ENCODE measurements at regions not wholly inside any gene's neighbourhood (a gene's known extent, or its start where the extent isn't known, plus 50 kb on each side); places are given as distances from the start of the nearest gene placed in this dataset.

DNA sequence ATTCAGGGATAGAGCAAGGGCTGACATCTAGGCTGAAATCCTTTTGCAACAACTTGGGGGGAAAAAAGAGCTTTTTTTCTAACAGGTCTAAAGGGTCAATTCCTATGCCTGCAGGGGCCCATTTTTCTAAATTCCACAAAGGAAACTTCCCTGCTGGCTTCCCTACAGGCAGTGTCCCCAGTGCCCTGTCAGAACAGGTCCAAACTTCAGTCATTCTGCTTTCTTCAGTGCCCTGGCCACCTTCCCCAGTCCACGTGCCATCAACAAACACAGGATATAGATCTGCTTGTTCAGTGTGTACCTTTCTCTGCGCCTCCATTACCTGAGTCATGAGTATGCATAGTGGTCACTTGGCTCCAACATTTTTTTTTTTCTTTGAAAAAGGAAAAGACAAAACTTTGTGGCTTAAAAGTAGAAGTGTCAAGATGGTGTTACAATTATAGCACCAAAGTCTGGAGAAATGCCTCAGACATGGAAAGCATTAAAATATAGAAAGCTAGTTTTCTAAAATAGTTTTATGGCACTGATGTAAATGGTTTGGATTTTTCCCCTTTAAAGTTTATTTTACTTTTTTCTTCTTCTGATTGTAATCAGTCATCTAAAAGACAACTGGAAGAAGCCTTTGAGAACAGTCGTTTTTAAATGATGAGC is 84.0 kb upstream of the JADE1 start:
- H3K4me3 ChIP-seq (ENCODE audit: low read length), result no peak overlapping the region
- no peak for DNase-seq (ENCODE audit: low read depth)
- TF ChIP-seq, protein P1, sequence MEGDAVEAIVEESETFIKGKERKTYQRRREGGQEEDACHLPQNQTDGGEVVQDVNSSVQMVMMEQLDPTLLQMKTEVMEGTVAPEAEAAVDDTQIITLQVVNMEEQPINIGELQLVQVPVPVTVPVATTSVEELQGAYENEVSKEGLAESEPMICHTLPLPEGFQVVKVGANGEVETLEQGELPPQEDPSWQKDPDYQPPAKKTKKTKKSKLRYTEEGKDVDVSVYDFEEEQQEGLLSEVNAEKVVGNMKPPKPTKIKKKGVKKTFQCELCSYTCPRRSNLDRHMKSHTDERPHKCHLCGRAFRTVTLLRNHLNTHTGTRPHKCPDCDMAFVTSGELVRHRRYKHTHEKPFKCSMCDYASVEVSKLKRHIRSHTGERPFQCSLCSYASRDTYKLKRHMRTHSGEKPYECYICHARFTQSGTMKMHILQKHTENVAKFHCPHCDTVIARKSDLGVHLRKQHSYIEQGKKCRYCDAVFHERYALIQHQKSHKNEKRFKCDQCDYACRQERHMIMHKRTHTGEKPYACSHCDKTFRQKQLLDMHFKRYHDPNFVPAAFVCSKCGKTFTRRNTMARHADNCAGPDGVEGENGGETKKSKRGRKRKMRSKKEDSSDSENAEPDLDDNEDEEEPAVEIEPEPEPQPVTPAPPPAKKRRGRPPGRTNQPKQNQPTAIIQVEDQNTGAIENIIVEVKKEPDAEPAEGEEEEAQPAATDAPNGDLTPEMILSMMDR (conservative IDR thresholded peaks at IDR 0.05; ENCODE audit: low read length), result no peak

DNA sequence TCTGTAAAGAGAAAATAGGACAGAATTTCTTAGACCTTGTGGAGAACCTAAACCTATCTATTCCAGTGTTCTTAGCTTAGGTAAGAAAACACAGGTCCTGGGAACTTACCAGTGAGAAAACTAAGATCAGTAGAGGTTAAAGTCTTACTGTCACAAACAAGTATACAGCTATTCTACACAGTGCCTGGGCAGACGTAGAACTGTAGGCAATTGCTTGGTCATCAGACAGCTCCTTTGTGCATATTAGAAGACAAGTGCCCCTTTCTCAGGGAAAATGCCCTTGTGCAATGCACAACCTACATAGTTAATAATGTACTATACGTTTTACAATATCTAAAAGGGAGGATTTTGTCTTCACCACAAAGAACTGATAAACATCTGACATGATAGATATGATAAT is 86.6 kb upstream of the JADE1 start:
- TF ChIP-seq, protein P1 (conservative IDR thresholded peaks at IDR 0.05; ENCODE audit: low read length), result no peak
- no peak for DNase-seq (ENCODE audit: low read depth)
- no peak overlapping the region for H3K4me3 ChIP-seq (ENCODE audit: low read length)

DNA sequence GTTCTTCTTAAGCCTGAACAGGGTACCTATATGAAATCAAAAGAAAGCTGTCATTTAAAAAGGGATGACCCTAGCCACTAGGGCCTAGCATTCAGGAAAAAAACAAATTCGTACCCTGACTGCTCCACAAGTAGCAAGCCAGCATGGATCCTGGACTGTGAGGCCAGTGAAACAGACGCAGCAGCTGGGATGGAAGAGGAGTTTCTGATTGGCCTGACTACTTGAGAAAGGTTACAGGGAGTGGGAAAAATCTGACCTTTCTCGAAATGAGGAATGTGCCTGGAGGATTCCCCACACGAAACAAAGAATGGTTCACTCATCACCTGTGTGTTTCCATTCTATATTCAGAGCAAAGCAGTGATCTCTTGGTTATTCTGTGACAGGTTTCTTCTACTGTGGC is 87.6 kb upstream of the JADE1 start:
- H3K4me3 ChIP-seq (ENCODE audit: low read length), result no peak overlapping the region
- DNase-seq (ENCODE audit: low read depth), result no peak
- TF ChIP-seq, protein P1 (conservative IDR thresholded peaks at IDR 0.05; ENCODE audit: low read length), result no peak

DNA sequence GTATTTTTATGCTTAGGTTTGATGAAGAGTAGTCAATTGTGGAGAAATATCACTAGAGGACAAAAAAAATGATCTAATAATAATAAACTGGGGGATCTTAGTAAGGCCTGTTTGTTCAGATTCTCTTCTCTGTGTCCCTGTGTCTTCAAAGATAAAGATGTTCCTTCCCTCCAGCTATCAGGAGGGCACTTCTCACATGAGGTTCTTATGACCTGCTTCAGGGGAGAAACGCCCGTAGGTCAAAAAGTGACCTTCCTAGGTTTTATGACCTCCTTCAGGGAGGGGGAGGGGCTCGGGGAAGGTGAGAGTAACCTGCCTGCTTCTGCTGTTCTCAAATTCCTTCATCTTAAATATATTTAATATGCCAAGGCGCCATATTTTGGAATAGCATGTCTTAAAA is 89.2 kb upstream of the JADE1 start:
- no peak overlapping the region for H3K4me3 ChIP-seq (ENCODE audit: low read length)
- TF ChIP-seq, protein P1 (conservative IDR thresholded peaks at IDR 0.05; ENCODE audit: low read length), result no peak
- DNase-seq (ENCODE audit: low read depth), result no peak

DNA sequence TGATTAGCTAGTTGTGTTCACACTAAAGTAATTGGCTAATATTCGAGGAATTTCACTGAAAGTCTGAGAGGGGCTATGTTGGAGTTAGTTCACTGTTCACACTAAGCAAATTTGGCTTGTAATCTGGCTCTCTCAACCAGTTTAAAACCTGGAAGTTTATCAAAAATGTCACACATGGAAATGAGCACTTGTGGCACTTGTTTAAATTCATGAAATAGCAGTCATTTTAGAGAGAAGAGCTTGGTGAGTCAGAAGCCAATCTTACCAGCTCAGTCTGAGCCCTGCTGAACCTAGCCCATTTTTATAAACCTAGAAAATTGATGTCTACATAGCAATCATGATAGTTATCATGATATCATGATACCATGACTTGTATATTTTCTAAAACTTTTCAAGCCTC is 90.7 kb upstream of the JADE1 start:
- no peak overlapping the region for H3K4me3 ChIP-seq (ENCODE audit: low read length)
- peak; percentile 94 for DNase-seq (ENCODE audit: low read depth)
- TF ChIP-seq, protein P1 (conservative IDR thresholded peaks at IDR 0.05; ENCODE audit: low read length), result no peak

DNA sequence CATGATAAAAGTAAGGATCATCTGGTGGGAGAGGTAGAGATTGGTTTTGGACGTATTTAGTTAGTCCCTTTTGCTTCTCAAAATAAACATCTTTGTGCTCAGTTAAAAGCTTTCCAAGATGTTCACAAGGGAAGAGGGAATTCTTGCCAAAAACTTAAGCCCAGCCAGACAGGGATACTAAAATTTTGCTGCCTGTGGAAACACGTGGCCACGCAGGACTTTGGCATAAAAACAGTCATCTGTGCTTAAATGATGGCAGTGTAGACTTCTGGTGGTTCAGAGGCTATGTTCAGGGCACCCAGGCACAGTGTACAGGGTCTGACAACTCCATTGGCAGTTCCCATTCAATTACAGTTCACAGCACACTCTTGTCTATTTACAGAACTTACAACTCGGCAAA is 93.2 kb upstream of the JADE1 start:
- H3K4me3 ChIP-seq (ENCODE audit: low read length), result no peak overlapping the region
- TF ChIP-seq, protein P1 (conservative IDR thresholded peaks at IDR 0.05; ENCODE audit: low read length), result no peak
- peak; percentile 53 for DNase-seq (ENCODE audit: low read depth)

DNA sequence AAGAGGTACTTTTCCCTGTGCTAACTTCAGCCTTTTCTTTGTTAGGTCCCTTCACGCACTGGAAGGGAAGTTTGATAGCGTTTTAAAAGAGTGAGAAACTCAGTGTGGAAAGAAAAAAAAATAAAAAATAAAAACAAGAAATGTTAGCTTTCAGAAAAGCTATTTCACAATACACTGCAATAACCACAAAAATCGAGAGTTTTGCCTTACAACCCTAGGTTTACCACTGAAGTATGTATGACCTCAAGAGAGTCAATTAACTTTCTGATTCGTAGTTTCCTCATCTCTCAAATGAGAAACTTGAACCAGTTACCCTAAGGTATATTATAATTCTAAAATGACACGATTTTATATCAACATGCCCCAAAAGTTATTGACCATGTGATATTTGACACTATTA is 93.9 kb upstream of the JADE1 start:
- TF ChIP-seq, protein P1 (conservative IDR thresholded peaks at IDR 0.05; ENCODE audit: low read length), result no peak
- no peak overlapping the region for H3K4me3 ChIP-seq (ENCODE audit: low read length)
- DNase-seq (ENCODE audit: low read depth), result peak; percentile 90
